ENCODE measurements at regions not wholly inside any gene's neighbourhood (a gene's known extent, or its start where the extent isn't known, plus 50 kb on each side); places are given as distances from the start of the nearest gene placed in this dataset.

DNA sequence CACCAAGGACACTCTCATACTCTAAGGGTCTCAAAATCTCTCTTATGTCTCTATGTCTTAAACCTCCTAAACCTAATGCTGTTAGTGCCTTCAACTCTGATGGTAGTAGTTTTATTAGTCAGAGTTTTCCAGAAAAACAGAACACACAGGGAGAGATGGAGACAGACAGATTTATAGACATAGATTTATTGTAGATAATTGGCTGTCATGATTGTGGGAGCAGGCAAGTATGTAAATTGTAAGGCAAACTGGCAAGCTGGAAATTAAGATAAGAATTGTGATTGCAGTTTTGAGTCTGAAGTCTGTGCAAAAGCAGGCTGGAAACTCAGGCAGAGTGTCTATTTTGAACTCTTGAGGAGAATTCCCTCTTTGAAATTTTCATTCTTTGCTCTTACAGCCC lies 96.3 kb upstream of the ROBO1 start:
- no peak for ATAC-seq (ENCODE audit: low read depth)
- Mint-ChIP-seq H3K27me3 (no peaks in the 10 kb centered on the region), H3K36me3 (no peaks in the 10 kb centered on the region), H3K27ac (no peak overlapping the region), H3K4me1 (no peaks in the 10 kb centered on the region), H3K4me3 (no peak overlapping the region), H3K9me3 (peaks cover 9% of the 10 kb centered on the region)
- no peak for DNase-seq (ENCODE audit: low spot score in 2 of 2)

- peaks cover 5% of the 10 kb centered on the region for H3K9me3 Mint-ChIP-seq
- H3K4me1 Mint-ChIP-seq = no peaks in the 10 kb centered on the region
- no peaks in the 10 kb centered on the region for H3K27me3 Mint-ChIP-seq
- no peaks in the 10 kb centered on the region for H3K36me3 Mint-ChIP-seq
- no peak overlapping the region for H3K4me3 Mint-ChIP-seq
- no peak for DNase-seq (ENCODE audit: low spot score in 2 of 2)
- no peak overlapping the region for H3K27ac Mint-ChIP-seq
- ATAC-seq (ENCODE audit: low read depth) = no peak
Measured at GRCh38 chr3:79848876-79849275, 81.1 kb upstream of the ROBO1 start.

DNA sequence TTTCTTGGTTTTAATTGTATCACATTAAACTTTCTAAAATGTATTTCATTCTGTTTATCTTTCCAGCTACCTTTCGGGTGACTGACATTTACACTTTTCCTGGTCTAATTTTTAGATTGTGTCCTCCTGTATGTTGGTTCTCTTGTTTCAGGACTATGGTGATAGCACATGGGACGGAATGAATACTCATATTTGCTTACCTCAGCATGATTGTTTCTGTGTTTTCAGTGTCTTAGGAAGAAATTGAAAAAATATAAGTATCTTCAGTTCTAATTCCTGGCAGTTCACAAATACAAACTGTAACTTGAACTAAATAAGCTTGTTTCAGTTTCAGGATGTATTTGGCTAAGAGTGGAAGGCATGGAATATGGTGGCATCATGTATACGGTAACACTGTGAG lies 80.1 kb upstream of the ROBO1 start:
- H3K4me1 Mint-ChIP-seq = no peaks in the 10 kb centered on the region
- H3K27ac Mint-ChIP-seq = no peak overlapping the region
- ATAC-seq (ENCODE audit: low read depth) = no peak
- H3K4me3 Mint-ChIP-seq = no peak overlapping the region
- no peak for DNase-seq (ENCODE audit: low spot score in 2 of 2)
- H3K36me3 Mint-ChIP-seq = no peaks in the 10 kb centered on the region
- H3K9me3 Mint-ChIP-seq = peaks cover 5% of the 10 kb centered on the region
- no peaks in the 10 kb centered on the region for H3K27me3 Mint-ChIP-seq

- Mint-ChIP-seq H3K27me3 (no peaks in the 10 kb centered on the region), H3K27ac (no peak overlapping the region), H3K36me3 (no peaks in the 10 kb centered on the region), H3K4me1 (no peaks in the 10 kb centered on the region), H3K9me3 (peaks cover 9% of the 10 kb centered on the region), H3K4me3 (no peak overlapping the region)
- DNase-seq (ENCODE audit: low spot score in 2 of 2) = no peak
- no peak for ATAC-seq (ENCODE audit: low read depth)
Measured at GRCh38 chr3:79846148-79846933, 78.5 kb upstream of the ROBO1 start.

GRCh38 chr3:79845546-79845945 lies 77.7 kb upstream of the ROBO1 start:
- Mint-ChIP-seq H3K9me3 (peaks cover 9% of the 10 kb centered on the region), H3K4me1 (no peaks in the 10 kb centered on the region), H3K36me3 (no peaks in the 10 kb centered on the region), H3K27ac (no peak overlapping the region), H3K4me3 (no peak overlapping the region), H3K27me3 (no peaks in the 10 kb centered on the region)
- DNase-seq (ENCODE audit: low spot score in 2 of 2) (no peak), ATAC-seq (ENCODE audit: low read depth) (no peak)

GRCh38 chr3:79844176-79844575 lies 76.4 kb upstream of the ROBO1 start:
- DNase-seq (ENCODE audit: low spot score in 2 of 2) (no peak), ATAC-seq (ENCODE audit: low read depth) (no peak)
- no peak overlapping the region for H3K27ac Mint-ChIP-seq

DNA sequence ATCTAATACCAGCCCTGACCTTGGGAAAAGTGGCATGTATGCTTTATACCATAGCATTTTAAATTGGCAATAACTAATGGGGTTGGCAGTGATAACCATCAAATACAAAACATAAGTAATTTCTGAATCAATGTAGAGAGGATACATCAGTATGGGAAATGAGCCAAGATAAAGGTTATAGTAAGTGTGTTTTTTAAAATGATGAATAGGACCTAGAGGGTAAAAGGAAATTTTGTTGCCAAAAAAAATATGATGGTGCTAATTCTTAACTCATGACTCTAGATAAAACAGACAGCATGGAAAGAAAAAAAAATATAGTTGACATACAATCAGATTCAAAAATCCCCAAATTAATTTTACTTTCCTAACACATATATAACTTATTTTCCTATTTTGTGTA lies 75.4 kb upstream of the ROBO1 start:
- ATAC-seq (ENCODE audit: low read depth) (no peak), DNase-seq (ENCODE audit: low spot score in 2 of 2) (no peak)
- H3K36me3 Mint-ChIP-seq = no peaks in the 10 kb centered on the region
- H3K27me3 Mint-ChIP-seq = no peaks in the 10 kb centered on the region
- no peak overlapping the region for H3K27ac Mint-ChIP-seq
- no peaks in the 10 kb centered on the region for H3K4me1 Mint-ChIP-seq
- no peak overlapping the region for H3K4me3 Mint-ChIP-seq
- H3K9me3 Mint-ChIP-seq = peaks cover 9% of the 10 kb centered on the region

More at GRCh38 chr3:79844176-79844575, 76.4 kb upstream of the ROBO1 start:
- no peaks in the 10 kb centered on the region for H3K4me1 Mint-ChIP-seq
- no peak overlapping the region for H3K4me3 Mint-ChIP-seq
- no peaks in the 10 kb centered on the region for H3K36me3 Mint-ChIP-seq
- H3K27me3 Mint-ChIP-seq = no peaks in the 10 kb centered on the region
- peaks cover 9% of the 10 kb centered on the region for H3K9me3 Mint-ChIP-seq

- no peak for DNase-seq (ENCODE audit: low spot score in 2 of 2)
- H3K27me3 Mint-ChIP-seq = no peaks in the 10 kb centered on the region
- H3K4me1 Mint-ChIP-seq = no peaks in the 10 kb centered on the region
- no peak overlapping the region for H3K4me3 Mint-ChIP-seq
- H3K36me3 Mint-ChIP-seq = no peaks in the 10 kb centered on the region
- no peak overlapping the region for H3K27ac Mint-ChIP-seq
- no peak for ATAC-seq (ENCODE audit: low read depth)
- H3K9me3 Mint-ChIP-seq = peaks cover 12% of the 10 kb centered on the region
Measured at GRCh38 chr3:79835701-79836100, 67.9 kb upstream of the ROBO1 start.

- no peaks in the 10 kb centered on the region for H3K36me3 Mint-ChIP-seq
Measured at GRCh38 chr3:79824166-79824565, 56.4 kb upstream of the ROBO1 start.

GRCh38 chr3:79822076-79822475 lies 54.3 kb upstream of the ROBO1 start:
- Mint-ChIP-seq H3K27me3 (no peaks in the 10 kb centered on the region), H3K27ac (no peak overlapping the region), H3K36me3 (no peaks in the 10 kb centered on the region), H3K4me1 (no peaks in the 10 kb centered on the region), H3K4me3 (no peak overlapping the region), H3K9me3 (peaks cover 9% of the 10 kb centered on the region)
- ATAC-seq (ENCODE audit: low read depth) = no peak
- no peak for DNase-seq (ENCODE audit: low spot score in 2 of 2)

More at GRCh38 chr3:79824166-79824565, 56.4 kb upstream of the ROBO1 start:
- Mint-ChIP-seq H3K4me1 (no peaks in the 10 kb centered on the region), H3K4me3 (no peak overlapping the region), H3K9me3 (peaks cover 6% of the 10 kb centered on the region), H3K27me3 (no peaks in the 10 kb centered on the region), H3K27ac (no peak overlapping the region)
- DNase-seq (ENCODE audit: low spot score in 2 of 2) (no peak), ATAC-seq (ENCODE audit: low read depth) (no peak)

DNA sequence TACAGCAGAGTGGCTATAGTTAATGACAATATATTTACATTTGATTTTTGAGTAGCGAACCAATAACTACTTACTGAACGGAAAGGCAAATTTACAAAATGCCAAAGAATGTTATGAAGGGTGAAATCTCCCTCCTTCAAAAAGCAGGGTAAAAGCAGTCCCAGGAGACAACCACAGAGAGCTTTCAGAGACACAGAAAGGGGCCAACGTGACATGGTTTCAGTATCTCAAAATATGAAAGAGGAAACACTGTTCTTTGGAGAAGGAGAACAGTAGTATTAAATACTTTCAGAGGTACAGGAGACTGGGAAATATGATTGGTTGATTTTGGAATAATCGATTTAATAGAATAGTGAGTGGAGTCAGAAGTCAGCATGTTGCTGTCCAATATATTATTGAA lies 52.3 kb upstream of the ROBO1 start:
- no peaks in the 10 kb centered on the region for H3K27me3 Mint-ChIP-seq
- ATAC-seq (ENCODE audit: low read depth) (no peak), DNase-seq (ENCODE audit: low spot score in 2 of 2) (no peak)
- no peak overlapping the region for H3K27ac Mint-ChIP-seq
- no peak overlapping the region for H3K4me3 Mint-ChIP-seq
- H3K4me1 Mint-ChIP-seq = no peaks in the 10 kb centered on the region
- no peaks in the 10 kb centered on the region for H3K36me3 Mint-ChIP-seq
- H3K9me3 Mint-ChIP-seq = peaks cover 13% of the 10 kb centered on the region

DNA sequence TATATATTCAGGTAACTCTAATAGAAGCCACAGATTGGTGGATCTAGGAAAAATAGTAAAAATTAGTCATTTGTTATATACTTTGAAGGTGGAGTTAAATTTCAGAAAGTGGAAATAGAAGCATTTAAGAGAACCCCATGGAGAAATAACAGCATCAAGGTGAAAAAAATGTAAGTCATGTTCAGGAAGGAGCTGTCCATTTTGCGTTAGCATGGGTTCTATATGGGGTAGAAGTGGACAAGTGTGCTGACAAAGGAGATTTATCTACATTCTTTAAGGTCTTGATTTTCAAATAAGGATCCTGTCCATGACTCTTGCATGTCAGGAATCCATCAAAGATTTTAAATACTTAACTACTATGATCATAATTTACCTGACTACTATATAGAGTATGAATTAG lies 50.2 kb upstream of the ROBO1 start:
- ATAC-seq (ENCODE audit: low read depth) = no peak
- Mint-ChIP-seq H3K36me3 (no peaks in the 10 kb centered on the region), H3K27me3 (no peaks in the 10 kb centered on the region), H3K4me3 (no peak overlapping the region), H3K4me1 (no peaks in the 10 kb centered on the region), H3K9me3 (peaks cover 16% of the 10 kb centered on the region), H3K27ac (no peak overlapping the region)
- no peak for DNase-seq (ENCODE audit: low spot score in 2 of 2)
